Endodermal cell (in vitro differentiated cells): ENCODE measurements at regions not wholly inside any gene's neighbourhood (a gene's known extent, or its start where the extent isn't known, plus 50 kb on each side); places are given as distances from the start of the nearest gene placed in this dataset.

Experiments
- DNase-seq: peaks from one replicate; pipeline ENCODE4 v3.0.0-alpha.2; 2017
- H3K27ac ChIP-seq: 2 replicates; pipeline ENCODE4 v1.5.1; 2013; ENCODE audit warnings: mild to moderate bottlenecking, low read depth, low read length, moderate library complexity
- H3K27me3 ChIP-seq: 2 replicates; pipeline ENCODE4 v1.6.1; 2013; ENCODE audit warnings: mild to moderate bottlenecking, low read length, moderate library complexity; ENCODE audit not compliant: insufficient read depth, control insufficient read depth, poor library complexity, severe bottlenecking
- H3K36me3 ChIP-seq: 2 replicates; pipeline ENCODE4 v1.7.0; 2013; ENCODE audit warnings: mild to moderate bottlenecking, low read length, moderate library complexity; ENCODE audit not compliant: control insufficient read depth, insufficient read depth
- H3K4me1 ChIP-seq: one replicate; pipeline ENCODE4 v1.7.0; 2013; ENCODE audit warnings: low read length; ENCODE audit not compliant: control insufficient read depth, insufficient read depth
- H3K4me3 ChIP-seq: 2 replicates; pipeline ENCODE4 v1.5.1; 2013; ENCODE audit warnings: mild to moderate bottlenecking, low read length, moderate library complexity
- H3K9ac ChIP-seq: 2 replicates; pipeline ENCODE4 v1.6.1; 2013; ENCODE audit warnings: mild to moderate bottlenecking, low read length, moderate library complexity; ENCODE audit not compliant: poor library complexity, severe bottlenecking; ENCODE audit errors: extremely low read depth
- H3K9me3 ChIP-seq: 2 replicates; pipeline ENCODE4 v1.6.1; 2013; ENCODE audit warnings: mild to moderate bottlenecking, low read length, moderate library complexity; ENCODE audit not compliant: control insufficient read depth
- H3K27ac Mint-ChIP-seq: 2 replicates; pipeline ENCODE4 v1.8.0; 2020; ENCODE audit warnings: mixed read lengths
- H3K27me3 Mint-ChIP-seq: 2 replicates; pipeline ENCODE4 v1.8.0; 2021; ENCODE audit warnings: mild to moderate bottlenecking, mixed read lengths; ENCODE audit not compliant: insufficient read depth
- H3K36me3 Mint-ChIP-seq: 2 replicates; pipeline ENCODE4 v1.8.0; 2020; ENCODE audit warnings: low read depth, mixed read lengths
- H3K4me1 Mint-ChIP-seq: 2 replicates; pipeline ENCODE4 v1.8.0; 2020; ENCODE audit warnings: mixed read lengths
- H3K4me3 Mint-ChIP-seq: 2 replicates; pipeline ENCODE4 v1.8.0; 2020; ENCODE audit warnings: mild to moderate bottlenecking, moderate library complexity, mixed read lengths
- H3K9me3 Mint-ChIP-seq: 2 replicates; pipeline ENCODE4 v1.8.0; 2020; ENCODE audit warnings: mild to moderate bottlenecking, mixed read lengths
- CTCF ChIP-seq: fragments of 200-600 bp; sonication (generic); conservative IDR thresholded peaks from 2 replicates; pipeline ENCODE4 v1.5.0; 2021; ENCODE audit warnings: antibody characterized with exemption, mild to moderate bottlenecking
- WGBS, 2 experiments: methylation state at CpG; one replicate each; pipeline versions ENCODE4 v1.1.5 to v1.1.7; 2013; ENCODE audit warnings: missing lambda C conversion rate in 2 of 2, mixed read lengths in 1 of 2; ENCODE audit not compliant: insufficient coverage in 1 of 2, insufficient read length in 1 of 2; 5-methylcytosine and 5-hydroxymethylcytosine counted together

DNA sequence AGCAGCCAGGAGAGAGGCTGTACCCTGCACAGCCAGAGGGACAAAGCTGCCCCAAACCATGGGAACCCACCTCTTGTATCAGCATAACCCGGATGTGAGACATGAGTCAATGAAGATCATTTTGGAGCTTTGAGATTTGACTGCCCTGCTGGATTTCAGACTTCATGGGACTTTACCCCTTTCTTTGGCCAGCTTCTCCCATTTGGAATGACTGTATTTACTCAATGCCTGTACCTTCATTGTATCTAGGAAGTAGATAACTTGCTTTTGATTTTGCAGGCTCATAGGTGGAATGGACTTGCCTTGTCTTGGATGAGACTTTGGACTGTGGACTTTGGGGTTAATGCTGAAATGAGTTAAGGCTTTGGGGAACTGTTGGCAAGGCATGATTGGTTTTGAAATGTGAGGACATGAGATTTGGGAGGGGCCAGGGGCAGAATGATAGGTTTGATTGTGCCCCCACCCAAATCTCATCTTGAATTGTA, 616.2 kb downstream of the RWDD3 start:
- H3K36me3 Mint-ChIP-seq: no peaks in the 10 kb centered on the region
- no peaks in the 10 kb centered on the region for H3K9me3 Mint-ChIP-seq
- Histone ChIP-seq H3K36me3 (no peaks in the 10 kb centered on the region), H3K4me1 (no peaks in the 10 kb centered on the region), H3K27ac (no peak overlapping the region), H3K9me3 (no peaks in the 10 kb centered on the region), H3K27me3 (no peaks in the 10 kb centered on the region), H3K9ac (no peak overlapping the region), H3K4me3 (no peak overlapping the region)
- no peak for TF ChIP-seq CTCF
- 88% methylated on average over 1 of the region's 1 CpG for WGBS, 2 experiments
- H3K27ac Mint-ChIP-seq: no peak overlapping the region
- H3K27me3 Mint-ChIP-seq: no peaks in the 10 kb centered on the region
- DNase-seq: no peak
- no peak overlapping the region for H3K4me3 Mint-ChIP-seq
- H3K4me1 Mint-ChIP-seq: no peaks in the 10 kb centered on the region

GRCh38 chr1:95850763-95851162, 616.8 kb downstream of the RWDD3 start:
- Histone ChIP-seq H3K9me3 (no peaks in the 10 kb centered on the region), H3K9ac (no peak overlapping the region), H3K36me3 (no peaks in the 10 kb centered on the region), H3K4me1 (no peaks in the 10 kb centered on the region), H3K4me3 (no peak overlapping the region), H3K27ac (no peak overlapping the region), H3K27me3 (no peaks in the 10 kb centered on the region)
- Mint-ChIP-seq H3K4me1 (no peaks in the 10 kb centered on the region), H3K9me3 (no peaks in the 10 kb centered on the region), H3K36me3 (no peaks in the 10 kb centered on the region), H3K27me3 (no peaks in the 10 kb centered on the region), H3K27ac (no peak overlapping the region), H3K4me3 (no peak overlapping the region)
- no peak for TF ChIP-seq CTCF
- no peak for DNase-seq
- 94 to 96% methylated on average over 2 to 3 of the region's 3 CpGs for WGBS, 2 experiments

GRCh38 chr1:95852483-95853070, 618.6 kb downstream of the RWDD3 start:
- H3K4me1 Mint-ChIP-seq: no peaks in the 10 kb centered on the region
- H3K9ac ChIP-seq: no peak overlapping the region
- H3K36me3 ChIP-seq: no peaks in the 10 kb centered on the region
- H3K27me3 Mint-ChIP-seq: no peaks in the 10 kb centered on the region
- no peak for TF ChIP-seq CTCF
- no peaks in the 10 kb centered on the region for H3K9me3 ChIP-seq
- H3K36me3 Mint-ChIP-seq: no peaks in the 10 kb centered on the region
- DNase-seq: no peak
- no peak overlapping the region for H3K4me3 ChIP-seq
- no peak overlapping the region for H3K4me3 Mint-ChIP-seq
- no peak overlapping the region for H3K27ac Mint-ChIP-seq
- H3K27ac ChIP-seq: no peak overlapping the region
- 93 to 95% methylated on average over 4 to 7 of the region's 7 CpGs for WGBS, 2 experiments
- no peaks in the 10 kb centered on the region for H3K27me3 ChIP-seq
- H3K9me3 Mint-ChIP-seq: no peaks in the 10 kb centered on the region
- H3K4me1 ChIP-seq: no peaks in the 10 kb centered on the region
